ENCODE measurements at regions not wholly inside any gene's neighbourhood (a gene's known extent, or its start where the extent isn't known, plus 50 kb on each side); places are given as distances from the start of the nearest gene placed in this dataset.
"Not testable (repeated sequence)": the region's sequence is repeated elsewhere in the genome, so short reads cannot be mapped to it uniquely, and the experiment has no call there.

GRCh38 chr16:32805639-32806038 is 129.7 kb upstream of the TP53TG3 start:
- TF ChIP-seq, protein P1, sequence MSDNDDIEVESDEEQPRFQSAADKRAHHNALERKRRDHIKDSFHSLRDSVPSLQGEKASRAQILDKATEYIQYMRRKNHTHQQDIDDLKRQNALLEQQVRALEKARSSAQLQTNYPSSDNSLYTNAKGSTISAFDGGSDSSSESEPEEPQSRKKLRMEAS (IDR thresholded peaks at IDR 0.05): not testable (repeated sequence)
- not testable (repeated sequence) for TF ChIP-seq CTCF (IDR thresholded peaks at IDR 0.05; ENCODE audit: low read depth, low read length, missing input control); SP1 (IDR thresholded peaks at IDR 0.05); GABPA (IDR thresholded peaks at IDR 0.05 in 1 of 2, conservative IDR thresholded peaks at IDR 0.05 in 1 of 2); YY1 (IDR thresholded peaks at IDR 0.05); JUND (IDR thresholded peaks at IDR 0.05); RXRA (IDR thresholded peaks at IDR 0.05)
